Hematopoietic multipotent progenitor cell treated with erythropoietin and hydrocortisone succinate and interleukin-3 and kit ligand, for 4 days (in vitro differentiated cells): ENCODE measurements at regions not wholly inside any gene's neighbourhood (a gene's known extent, or its start where the extent isn't known, plus 50 kb on each side); places are given as distances from the start of the nearest gene placed in this dataset.
"Not testable (repeated sequence)": the region's sequence is repeated elsewhere in the genome, so short reads cannot be mapped to it uniquely, and the experiment has no call there.

Experiments
- DNase-seq: peaks from one replicate; pipeline ENCODE4 v3.0.0-alpha.2; 2015

DNA sequence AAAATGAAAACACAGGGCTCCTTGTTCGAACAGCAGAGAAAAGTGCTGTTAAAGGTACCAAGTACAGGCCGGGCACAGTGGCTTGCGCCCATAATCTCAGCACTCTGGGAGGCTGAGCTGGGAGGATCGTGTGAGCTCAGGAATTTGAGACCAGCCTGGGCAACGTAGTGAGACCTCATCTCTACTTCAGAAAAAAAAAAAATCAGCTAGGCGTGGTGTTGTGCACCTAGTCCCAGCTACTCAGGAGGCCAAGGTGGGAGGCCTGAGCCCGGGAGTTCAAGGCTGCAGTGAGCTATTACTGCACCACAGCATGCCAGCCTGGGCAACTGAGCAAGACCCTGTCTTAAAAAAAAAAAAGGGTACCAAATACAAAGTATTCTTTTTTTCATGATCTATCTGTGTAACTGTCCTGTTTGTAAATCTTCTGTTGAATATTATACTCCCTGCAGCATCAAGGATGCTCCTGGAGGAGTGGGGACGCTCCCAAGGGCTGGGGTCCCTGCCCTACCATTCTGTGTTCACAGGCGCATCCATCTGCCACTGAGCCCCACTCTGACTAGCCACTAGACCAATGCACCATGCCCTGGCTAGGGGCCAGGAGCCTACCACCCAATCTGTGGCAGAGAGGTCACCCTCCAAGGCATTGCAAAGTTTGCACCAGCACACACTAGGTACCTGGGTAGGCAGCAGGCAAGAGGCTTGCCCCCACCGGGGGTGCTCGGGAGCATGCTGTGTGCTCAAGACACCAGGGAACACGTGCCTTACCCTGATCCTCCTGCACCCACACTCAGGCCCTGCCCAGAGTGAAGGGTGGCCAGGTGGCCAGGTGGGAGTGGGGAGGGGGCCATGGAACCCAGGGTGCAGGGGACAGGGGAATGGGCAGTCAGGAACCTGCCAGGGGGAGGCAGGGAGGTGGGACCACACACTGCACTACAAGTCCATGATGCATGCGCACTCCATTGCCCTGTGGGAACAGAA, 67.3 kb upstream of the KMT2C start:
- DNase-seq, result no peak

DNA sequence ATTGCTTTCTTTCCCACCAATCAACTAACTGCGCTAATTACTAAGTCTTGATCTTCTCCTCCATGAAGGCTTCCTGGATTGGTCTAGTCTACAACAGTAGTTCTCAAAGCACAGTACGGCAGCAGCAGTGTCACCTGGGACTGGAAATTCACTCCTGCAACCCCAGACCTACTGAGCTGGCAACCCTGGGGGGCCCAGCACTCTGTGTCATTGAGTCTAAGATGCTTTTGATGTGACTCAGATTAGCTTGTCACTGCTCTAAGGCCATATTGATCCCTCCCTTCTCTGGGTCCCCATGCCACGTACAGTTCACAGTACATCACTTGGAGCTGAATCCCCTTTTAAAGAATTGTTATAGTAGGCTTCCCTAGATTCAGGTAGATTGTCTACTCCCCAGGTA, 65.7 kb upstream of the KMT2C start:
- DNase-seq, result no peak

DNA sequence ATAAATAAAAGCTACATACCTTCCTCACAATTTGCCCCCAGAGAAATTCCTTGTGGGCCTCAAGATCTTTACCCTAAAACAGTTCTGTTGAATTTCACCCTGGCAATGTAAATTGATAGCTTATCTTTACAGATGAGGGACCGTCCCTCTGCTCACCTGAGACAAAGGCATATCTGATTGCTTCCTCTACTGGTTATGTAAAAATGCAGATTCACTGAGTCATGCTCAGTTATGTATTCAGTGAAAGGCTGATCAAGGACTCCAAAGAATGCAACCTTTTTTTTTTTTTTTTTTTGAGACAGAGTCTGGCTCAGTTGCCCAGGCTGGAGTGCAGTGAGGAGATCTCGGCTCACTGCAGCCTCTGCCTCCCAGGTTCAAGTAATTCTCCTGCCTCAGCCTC, 64.2 kb upstream of the KMT2C start:
- not testable (repeated sequence) for DNase-seq

DNA sequence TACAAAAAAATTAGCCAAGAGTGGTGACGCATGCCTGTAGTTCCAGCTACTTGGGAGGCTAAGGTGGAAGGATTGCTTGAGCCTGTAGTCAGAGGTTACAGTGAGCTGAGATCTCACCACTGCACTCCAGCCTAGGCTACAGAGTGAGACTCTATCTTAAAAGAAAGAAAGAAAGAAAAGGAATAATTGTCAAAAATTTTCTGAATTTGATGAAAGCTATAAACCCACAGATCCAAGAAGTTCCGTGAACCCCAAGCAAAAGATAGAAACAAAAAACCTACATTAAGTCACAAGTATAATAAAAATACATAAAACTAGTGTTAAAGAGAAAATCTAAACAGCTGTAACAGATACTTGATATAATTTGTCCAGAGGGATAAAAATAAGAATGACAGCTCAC, 60.1 kb upstream of the KMT2C start:
- no peak for DNase-seq

DNA sequence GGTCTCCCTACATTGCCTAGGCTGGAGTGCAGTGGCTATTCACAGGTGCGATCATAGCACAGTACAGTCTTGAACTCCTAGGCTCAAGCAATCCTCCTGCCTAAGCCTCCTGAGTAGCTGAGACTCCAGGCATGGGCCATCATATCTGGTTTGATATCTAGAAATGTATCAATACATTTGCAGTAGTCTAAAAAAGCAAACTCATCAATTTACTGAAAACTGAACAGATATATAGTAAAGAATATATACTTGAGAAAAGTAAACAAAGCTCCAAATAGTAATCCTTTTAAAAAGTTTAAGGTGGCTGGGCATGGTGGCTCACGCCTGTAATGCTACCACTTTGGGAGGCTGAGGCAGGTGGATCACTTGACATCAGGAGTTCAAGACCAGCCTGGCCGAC, 57.1 kb upstream of the KMT2C start:
- DNase-seq, result no peak

DNA sequence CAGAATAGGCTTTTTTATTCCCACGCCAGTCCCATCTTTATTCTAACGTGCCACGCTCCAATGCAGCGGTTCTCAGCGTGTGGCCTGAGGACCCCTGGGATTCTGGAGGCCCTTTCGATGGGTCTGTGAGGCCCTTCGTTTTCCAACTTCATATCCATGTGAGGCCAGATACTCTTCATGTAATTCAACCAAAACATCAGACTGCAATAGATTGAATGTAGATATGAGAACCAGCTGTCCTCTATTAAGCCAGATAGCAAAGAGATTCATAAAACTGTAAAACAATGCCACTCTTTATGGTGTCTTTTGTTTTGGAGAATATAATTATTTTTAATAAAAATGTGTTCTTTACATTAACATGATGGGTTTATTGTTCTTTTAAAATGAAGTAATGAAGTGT, 53.2 kb upstream of the KMT2C start:
- no peak for DNase-seq

DNA sequence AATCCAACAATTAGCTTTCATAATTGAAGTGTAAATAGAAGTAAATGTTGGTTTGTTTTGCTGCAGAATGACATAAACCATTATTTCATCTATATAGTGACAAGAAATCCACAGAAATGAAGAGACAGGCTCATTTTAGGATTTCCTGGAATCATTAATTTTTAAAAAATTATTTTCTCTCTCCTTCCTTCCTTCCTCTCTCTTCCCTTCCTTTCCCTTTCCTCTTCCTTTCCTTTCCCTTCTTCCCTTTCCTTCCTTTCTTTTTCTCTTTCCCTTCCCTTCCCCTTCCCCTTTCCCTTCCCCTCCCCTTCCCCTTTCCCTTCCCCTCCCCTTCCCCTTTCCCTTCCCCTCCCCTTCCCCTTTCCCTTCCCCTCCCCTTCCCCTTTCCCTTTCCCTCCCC, 51.2 kb upstream of the KMT2C start:
- no peak for DNase-seq

DNA sequence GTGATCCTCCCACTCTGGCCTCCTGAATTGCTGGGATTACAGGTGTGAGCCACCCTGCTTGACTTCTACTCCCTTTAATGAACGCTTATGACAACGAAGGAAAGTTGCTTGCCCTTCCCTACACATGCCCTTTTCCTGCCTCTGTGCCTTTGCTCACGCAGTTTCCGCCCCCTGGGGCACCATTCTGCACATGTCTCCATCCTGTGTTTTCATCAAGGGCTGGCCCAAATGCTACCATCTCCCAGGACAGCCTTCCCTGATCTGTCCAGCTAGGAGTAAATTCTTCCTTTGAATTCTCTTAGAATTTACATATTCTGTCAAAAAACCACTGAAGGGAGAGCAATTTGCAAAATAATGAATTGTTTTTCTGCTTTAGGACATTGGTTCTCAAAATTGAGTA, 50.0 kb upstream of the KMT2C start:
- no peak for DNase-seq
